Stomach (tissue), 8 donors: ENCODE measurements at regions not wholly inside any gene's neighbourhood (a gene's known extent, or its start where the extent isn't known, plus 50 kb on each side); places are given as distances from the start of the nearest gene placed in this dataset.

Experiments
- DNase-seq, 2 donors: peaks; one replicate each; pipeline versions ENCODE4 v3.0.0 to v3.0.0-alpha.2; 2013 to 2019
- H3K27ac ChIP-seq, 5 donors: fragments of 200-600 bp in 4 of 5; sonication (generic) in 4 of 5; one replicate each; pipeline ENCODE4 v1.5.1; 2013 to 2019; ENCODE audit warnings: mild to moderate bottlenecking in 1 of 5, moderate library complexity in 1 of 5
- H3K27me3 ChIP-seq, 3 donors: fragments of 200-600 bp; sonication (generic); one replicate each; pipeline ENCODE4 v1.5.1; 2017 to 2019; ENCODE audit warnings: mixed run types in 1 of 3
- H3K36me3 ChIP-seq, 4 donors: fragments of 200-600 bp; sonication (generic); 1 replicate in 3 of 4; 2 replicates in 1 of 4; pipeline ENCODE4 v1.5.1; 2016 to 2019
- H3K4me1 ChIP-seq, 4 donors: fragments of 200-600 bp; sonication (generic); one replicate each; pipeline ENCODE4 v1.5.1; 2016 to 2019
- H3K4me3 ChIP-seq, 4 donors: fragments of 200-600 bp; sonication (generic) in 3 of 4; one replicate each; pipeline ENCODE4 v1.5.1; 2016 to 2019; ENCODE audit warnings: mild to moderate bottlenecking in 1 of 4
- H3K9me3 ChIP-seq, 4 donors: fragments of 200-600 bp; sonication (generic); one replicate each; pipeline ENCODE4 v1.5.1; 2016 to 2019
- CTCF ChIP-seq, 7 experiments: fragments of 450-650 bp in 4 of 7; fragments of 200-600 bp in 3 of 7; sonication (generic) in 3 of 7; IDR thresholded peaks; one replicate each; pipeline ENCODE4 v1.5.1; 2016 to 2019; ENCODE audit warnings: antibody characterized with exemption in 7 of 7, control low read depth in 2 of 7, mild to moderate bottlenecking in 1 of 7
- EP300 ChIP-seq: sonication (generic); formaldehyde crosslinking; IDR thresholded peaks from one replicate; pipeline ENCODE4 v1.6.1; 2017; ENCODE audit warnings: antibody characterized with exemption
- POLR2A ChIP-seq, 4 donors: fragments of 450-650 bp; IDR thresholded peaks; one replicate each; pipeline ENCODE4 v1.6.1; 2016; ENCODE audit warnings: antibody characterized with exemption in 4 of 4, control low read depth in 2 of 4, mild to moderate bottlenecking in 1 of 4, moderate library complexity in 1 of 4
- POLR2AphosphoS5 ChIP-seq, 3 donors: sonication (generic); formaldehyde crosslinking; IDR thresholded peaks; one replicate each; pipeline ENCODE4 v1.6.1; 2016; ENCODE audit warnings: antibody characterized with exemption in 3 of 3
- WGBS, 5 donors: extraction: QIAGEN DNeasy Blood & Tissue Kit in 3 of 5; methylation state at CpG; one replicate each; pipeline versions ENCODE4 v1.1.5 to v1.1.7; 2013 to 2018; 5-methylcytosine and 5-hydroxymethylcytosine counted together
- intact Hi-C: fragments of 100-400 bp; cut with DNase I; formaldehyde crosslinking; loops from one replicate; pipeline ENCODE4 v1.15.1; 2023; ENCODE audit warnings: low total_unique reads
- donor health status: healthy with polysubstance abuse.
- donor health status: Bipolar disorder and iron deficiency.
- donor health status: healthy.

DNA sequence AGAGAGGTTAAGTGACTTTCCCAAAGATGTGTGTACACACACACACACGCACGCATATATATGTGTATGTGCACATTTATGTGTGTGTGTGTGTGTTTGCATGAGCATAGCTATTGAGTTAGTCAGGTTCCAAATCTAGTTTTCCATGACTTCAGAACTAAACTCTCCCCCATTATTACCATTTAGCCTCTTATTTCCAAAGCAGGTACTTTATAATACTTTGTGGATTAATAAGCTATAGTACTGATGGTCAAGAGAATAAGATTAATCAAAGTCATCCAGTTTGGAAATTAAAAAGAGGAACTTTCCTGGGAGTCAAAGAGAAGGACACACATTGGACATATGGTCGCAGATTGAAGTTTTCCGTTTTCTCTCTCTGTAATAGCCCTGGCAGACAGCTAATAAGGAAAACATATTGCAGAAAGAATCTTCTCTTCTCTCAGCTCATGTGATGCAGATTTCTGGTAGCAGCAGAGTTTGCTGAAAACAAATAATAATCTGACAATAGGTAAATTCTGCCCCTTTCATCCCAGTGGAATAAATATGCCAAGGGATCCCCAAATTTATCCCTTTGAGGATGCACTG, 410.9 kb upstream of the TCF4 start:
- 85 to 91% (median 87%) methylated on average over 4 of the region's 4 CpGs for WGBS, 5 donors
- H3K36me3 ChIP-seq = no peaks in the 10 kb centered on the region
- no peak for DNase-seq
- no peaks in the 10 kb centered on the region for H3K27me3 ChIP-seq
- peak overlapping the region in 1 of 5 donors; percentile 32 for H3K27ac ChIP-seq
- no peak for TF ChIP-seq EP300
- no peak for TF ChIP-seq POLR2AphosphoS5 (IDR thresholded peaks at IDR 0.05)
- no peak for TF ChIP-seq POLR2A (IDR thresholded peaks at IDR 0.05)
- TF ChIP-seq CTCF (IDR thresholded peaks at IDR 0.05) = no peak
- peaks cover 0 to 17% (median 9%) of the 10 kb centered on the region in 4 donors for H3K4me1 ChIP-seq
- no peak overlapping the region for H3K4me3 ChIP-seq
- H3K9me3 ChIP-seq = no peaks in the 10 kb centered on the region
- intact Hi-C loops = no loop called here

- peak overlapping the region in 2 of 4 donors; percentile 5 to 13 for H3K4me3 ChIP-seq
- H3K27me3 ChIP-seq = no peaks in the 10 kb centered on the region
- intact Hi-C loops = no loop called here
- peak in 1 of 2 donors; percentile 64 for DNase-seq
- no peak for TF ChIP-seq EP300
- TF ChIP-seq POLR2AphosphoS5 (IDR thresholded peaks at IDR 0.05) = no peak
- no peak for TF ChIP-seq CTCF (IDR thresholded peaks at IDR 0.05)
- no peak for TF ChIP-seq POLR2A (IDR thresholded peaks at IDR 0.05)
- no peaks in the 10 kb centered on the region for H3K9me3 ChIP-seq
- 46 to 63% (median 49%) methylated on average over 11 of the region's 11 CpGs for whole genome bisulfite sequencing, 5 donors
- peaks cover 0 to 17% (median 9%) of the 10 kb centered on the region in 4 donors for H3K4me1 ChIP-seq
- H3K27ac ChIP-seq = peak overlapping the region in 2 of 5 donors; percentile 11 to 32
- no peaks in the 10 kb centered on the region for H3K36me3 ChIP-seq
These were observed 410.1 kb upstream of the TCF4 start for GRCh38 chr18:55998071-55998522.

DNA sequence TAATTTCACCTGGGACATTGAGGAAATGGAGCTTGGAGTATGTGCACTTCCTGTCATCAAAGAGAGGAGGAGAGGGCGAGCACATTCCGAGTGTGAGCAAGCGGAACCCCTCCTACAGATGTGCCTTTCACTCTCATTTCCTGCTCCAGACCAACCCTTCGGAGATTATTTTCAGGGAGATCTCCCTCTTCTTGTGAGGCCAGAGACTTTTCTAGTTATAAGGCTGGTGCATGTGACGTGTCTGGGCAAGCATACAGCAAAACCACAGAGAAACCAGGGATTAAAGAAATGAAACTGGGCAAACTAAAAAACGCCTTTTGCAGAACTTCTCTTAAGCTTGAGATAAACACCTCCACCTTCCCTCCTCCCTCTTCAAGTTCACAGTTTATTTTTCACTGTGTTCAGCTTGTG, 409.2 kb upstream of the TCF4 start:
- DNase-seq = peak in 1 of 2 donors; percentile 24
- Histone ChIP-seq H3K36me3 (no peaks in the 10 kb centered on the region), H3K27me3 (no peaks in the 10 kb centered on the region), H3K27ac (no peak overlapping the region), H3K4me1 (peaks cover 0 to 17% (median 9%) of the 10 kb centered on the region in 4 donors), H3K9me3 (no peaks in the 10 kb centered on the region), H3K4me3 (no peak overlapping the region)
- WGBS, 5 donors = 49 to 56% (median 50%) methylated on average over 6 of the region's 6 CpGs
- TF ChIP-seq CTCF (IDR thresholded peaks at IDR 0.05) = no peak
- TF ChIP-seq EP300 = no peak
- no peak for TF ChIP-seq POLR2AphosphoS5 (IDR thresholded peaks at IDR 0.05)
- TF ChIP-seq POLR2A (IDR thresholded peaks at IDR 0.05) = no peak
- intact Hi-C loops = no loop called here

GRCh38 chr18:55996717-55997116, 408.7 kb upstream of the TCF4 start:
- Histone ChIP-seq H3K27me3 (no peaks in the 10 kb centered on the region), H3K36me3 (no peaks in the 10 kb centered on the region), H3K4me1 (peaks cover 0 to 17% (median 9%) of the 10 kb centered on the region in 4 donors), H3K27ac (no peak overlapping the region), H3K4me3 (no peak overlapping the region), H3K9me3 (no peaks in the 10 kb centered on the region)
- TF ChIP-seq POLR2A (IDR thresholded peaks at IDR 0.05) (no peak), CTCF (IDR thresholded peaks at IDR 0.05) (no peak), EP300 (no peak), POLR2AphosphoS5 (IDR thresholded peaks at IDR 0.05) (no peak)
- intact Hi-C loops = no loop called here
- 63 to 88% (median 79%) methylated on average over 5 of the region's 5 CpGs for WGBS, 5 donors
- no peak for DNase-seq
